ENCODE measurements at regions not wholly inside any gene's neighbourhood (a gene's known extent, or its start where the extent isn't known, plus 50 kb on each side); places are given as distances from the start of the nearest gene placed in this dataset.
"Not testable (repeated sequence)": the region's sequence is repeated elsewhere in the genome, so short reads cannot be mapped to it uniquely, and the experiment has no call there.

GRCh38 chr7:69198250-69198649 lies 400.0 kb upstream of the AUTS2 start:
- DNase-seq (ENCODE audit: low spot score): no peak

GRCh38 chr7:69199041-69199440 lies 399.2 kb upstream of the AUTS2 start:
- DNase-seq (ENCODE audit: low spot score): no peak

- DNase-seq (ENCODE audit: low spot score): no peak
Observed at GRCh38 chr7:69199661-69200060, 398.6 kb upstream of the AUTS2 start.

DNA sequence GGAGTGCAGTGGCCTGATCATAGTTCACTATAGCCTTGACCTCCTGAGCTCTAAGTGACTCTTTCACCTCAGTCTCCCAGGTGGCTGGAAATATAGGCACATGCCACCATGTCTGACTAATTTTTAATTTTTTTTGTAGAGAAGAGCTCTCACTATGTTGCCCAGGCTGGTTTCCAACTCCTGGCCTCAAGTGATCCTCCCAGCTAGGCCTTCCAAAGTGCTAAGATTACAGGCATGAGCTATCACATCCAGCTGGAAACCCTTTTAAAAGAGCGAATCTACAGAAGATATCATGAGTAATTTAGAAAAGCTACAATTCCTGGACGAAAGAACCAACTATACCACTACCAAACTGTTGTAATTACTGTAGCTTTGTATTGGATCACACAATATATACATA lies 394.4 kb upstream of the AUTS2 start:
- DNase-seq (ENCODE audit: low spot score): no peak

- DNase-seq (ENCODE audit: low spot score): no peak
Observed at GRCh38 chr7:69204943-69205342, 393.3 kb upstream of the AUTS2 start.

- no peak for DNase-seq (ENCODE audit: low spot score)
Observed at GRCh38 chr7:69205581-69205980, 392.7 kb upstream of the AUTS2 start.

DNA sequence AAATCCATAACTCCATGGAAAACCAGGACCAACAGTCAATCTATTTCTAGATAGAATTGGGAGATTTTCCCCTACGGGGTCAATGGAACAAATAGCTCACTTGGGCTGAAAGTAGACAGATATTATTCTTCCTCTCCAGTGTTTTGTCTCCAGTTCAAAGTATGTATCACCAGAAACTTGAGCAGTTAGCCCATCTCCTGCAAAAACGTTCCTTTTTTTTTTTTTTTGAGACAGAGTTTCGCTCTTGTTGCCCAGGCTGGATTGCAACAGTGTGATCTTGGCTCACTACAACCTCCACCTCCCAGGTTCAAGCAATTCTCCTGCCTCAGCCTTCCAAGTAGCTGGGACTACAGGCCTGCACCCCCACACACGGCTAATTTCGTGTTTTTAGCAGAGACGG lies 390.0 kb upstream of the AUTS2 start:
- no peak for DNase-seq (ENCODE audit: low spot score)

GRCh38 chr7:69208848-69209247 lies 389.4 kb upstream of the AUTS2 start:
- no peak for DNase-seq (ENCODE audit: low spot score)

- no peak for DNase-seq (ENCODE audit: low spot score)
Observed at GRCh38 chr7:69211336-69211735, 386.9 kb upstream of the AUTS2 start.

DNA sequence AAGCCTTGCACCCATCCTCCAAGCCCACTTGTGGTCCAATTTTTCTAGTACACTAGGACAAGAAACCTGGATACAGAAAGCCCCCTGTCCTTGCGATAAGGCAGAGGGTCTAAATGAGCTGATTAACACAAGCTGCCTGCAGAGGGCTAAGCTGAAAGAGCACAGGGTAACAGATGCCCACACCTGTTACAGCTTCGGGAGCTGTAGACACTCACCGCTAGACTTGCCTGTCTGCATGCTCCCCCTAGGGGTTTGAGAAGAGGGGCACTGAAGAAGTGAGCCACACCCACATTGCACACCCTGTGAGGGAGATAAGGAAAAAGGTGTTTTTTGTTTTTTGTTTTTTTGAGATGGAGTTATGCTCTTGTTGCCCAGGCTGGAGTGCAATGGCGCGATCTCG lies 386.5 kb upstream of the AUTS2 start:
- DNase-seq (ENCODE audit: low spot score): no peak

GRCh38 chr7:69213878-69214277 lies 384.4 kb upstream of the AUTS2 start:
- no peak for DNase-seq (ENCODE audit: low spot score)

GRCh38 chr7:69215516-69215915 lies 382.8 kb upstream of the AUTS2 start:
- not testable (repeated sequence) for DNase-seq (ENCODE audit: low spot score)

- no peak for DNase-seq (ENCODE audit: low spot score)
Observed at GRCh38 chr7:69217516-69218350, 380.5 kb upstream of the AUTS2 start.

DNA sequence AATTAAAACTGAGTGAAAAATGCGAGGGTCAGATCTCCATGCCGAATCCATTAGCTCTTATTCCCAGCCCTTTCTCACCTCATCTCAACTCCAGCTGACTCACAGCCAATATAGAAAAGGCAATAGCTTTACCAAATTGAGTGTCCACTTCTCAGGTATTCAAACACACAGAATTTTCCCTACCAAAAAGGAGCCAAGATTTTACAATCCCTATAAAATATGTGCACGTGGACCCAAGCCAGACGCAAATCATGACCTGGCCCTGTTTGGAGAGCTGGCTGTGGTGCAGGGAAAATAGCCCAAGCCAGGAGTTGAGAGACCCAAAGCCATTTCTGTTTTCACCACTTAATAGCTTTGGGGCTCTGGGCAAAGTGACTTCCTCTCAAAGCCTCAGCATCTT lies 379.7 kb upstream of the AUTS2 start:
- no peak for DNase-seq (ENCODE audit: low spot score)

GRCh38 chr7:69219381-69219780 lies 378.9 kb upstream of the AUTS2 start:
- no peak for DNase-seq (ENCODE audit: low spot score)

GRCh38 chr7:69225259-69225943 lies 372.9 kb upstream of the AUTS2 start:
- DNase-seq (ENCODE audit: low spot score): no peak

DNA sequence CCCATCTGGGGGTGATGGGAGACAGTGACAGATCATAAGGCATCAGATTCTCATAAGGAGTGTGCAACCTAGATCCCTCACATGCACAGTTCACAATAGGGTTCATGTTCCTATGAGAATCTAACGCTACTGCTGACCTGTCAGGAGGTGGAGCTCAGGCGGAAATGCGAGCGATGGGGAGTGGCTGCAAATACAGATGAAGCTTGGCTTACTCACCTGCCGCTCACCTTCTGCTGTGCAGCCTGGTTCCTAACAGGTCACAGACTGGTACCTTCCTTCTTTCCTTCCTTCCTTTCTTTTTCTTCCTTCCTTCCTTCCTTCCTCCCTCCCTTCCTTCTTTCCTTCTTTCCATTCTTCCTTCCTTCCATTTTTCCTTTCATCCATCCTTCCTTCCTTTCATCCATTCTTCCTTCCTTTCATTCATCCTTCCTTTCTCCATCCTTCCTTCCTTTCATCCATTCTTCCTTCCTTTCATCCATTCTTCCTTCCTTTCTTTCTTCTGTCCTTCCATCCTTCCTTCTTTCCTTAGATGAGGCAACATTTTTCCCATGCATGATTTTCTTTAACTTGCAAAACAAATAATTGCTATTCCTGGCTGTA lies 370.0 kb upstream of the AUTS2 start:
- DNase-seq (ENCODE audit: low spot score): no peak

DNA sequence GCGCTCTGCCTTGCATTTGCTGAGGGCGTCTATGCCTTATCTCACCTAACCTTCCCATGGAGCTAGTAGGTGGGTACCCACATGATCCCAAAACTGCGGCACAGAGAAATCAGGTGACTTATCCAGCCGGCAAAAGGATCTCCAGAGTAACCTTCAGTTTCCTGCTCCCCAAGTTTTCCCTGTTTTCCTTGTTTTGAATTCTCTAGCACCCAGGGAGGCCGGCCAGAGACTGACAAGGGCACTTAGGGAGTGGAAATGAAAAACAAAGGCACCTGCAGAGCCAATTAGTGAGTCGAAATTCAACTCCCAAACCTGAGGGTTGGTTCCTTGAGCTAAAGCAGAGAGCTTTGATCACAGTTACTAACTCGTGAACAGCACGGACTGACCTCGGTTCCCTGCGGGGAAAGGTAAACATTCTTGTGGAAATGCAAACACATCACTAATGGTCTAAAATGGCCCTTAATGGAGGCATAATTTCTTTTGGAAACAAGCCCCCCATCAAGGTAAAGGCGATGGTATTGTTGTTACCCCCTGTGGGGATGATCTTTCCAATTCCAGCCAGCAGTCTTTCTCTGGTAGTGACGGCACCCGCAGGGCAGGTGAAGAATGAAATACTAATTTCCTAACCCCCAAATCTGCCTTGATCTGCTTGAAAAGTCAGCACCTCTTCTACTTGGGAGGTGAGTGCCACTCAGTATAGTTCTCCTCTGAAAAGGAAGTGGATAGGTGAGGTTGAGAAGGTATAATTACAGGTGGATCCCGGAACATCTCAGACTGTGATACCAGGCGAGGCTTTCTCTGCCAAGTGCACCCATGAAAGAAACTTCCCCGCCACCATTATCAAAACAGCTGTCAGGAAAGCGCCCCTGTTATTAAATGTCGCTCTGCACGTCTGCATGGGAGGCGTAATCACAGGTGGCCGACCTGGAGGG lies 365.6 kb upstream of the AUTS2 start:
- no peak for DNase-seq (ENCODE audit: low spot score)

- no peak for DNase-seq (ENCODE audit: low spot score)
Observed at GRCh38 chr7:69237541-69237940, 360.7 kb upstream of the AUTS2 start.

DNA sequence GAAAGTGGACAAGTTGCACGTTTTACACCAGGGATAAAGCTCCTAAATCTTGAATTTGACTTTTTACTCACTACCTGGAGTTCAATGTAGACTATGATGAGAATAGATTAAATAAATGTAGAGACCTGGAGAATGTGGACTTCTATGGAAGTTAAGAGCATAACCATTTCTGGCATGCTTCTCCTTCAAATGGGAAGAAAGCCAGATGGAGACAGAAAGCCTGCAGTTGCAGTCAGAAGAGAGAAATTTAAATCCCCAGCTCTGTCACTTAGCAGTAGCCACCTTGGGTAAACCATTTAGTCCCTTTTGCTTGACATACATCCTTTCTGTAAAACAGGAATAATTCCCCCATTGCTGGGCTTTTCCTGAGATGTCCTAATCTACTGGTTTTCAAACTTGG lies 355.3 kb upstream of the AUTS2 start:
- no peak for DNase-seq (ENCODE audit: low spot score)

DNA sequence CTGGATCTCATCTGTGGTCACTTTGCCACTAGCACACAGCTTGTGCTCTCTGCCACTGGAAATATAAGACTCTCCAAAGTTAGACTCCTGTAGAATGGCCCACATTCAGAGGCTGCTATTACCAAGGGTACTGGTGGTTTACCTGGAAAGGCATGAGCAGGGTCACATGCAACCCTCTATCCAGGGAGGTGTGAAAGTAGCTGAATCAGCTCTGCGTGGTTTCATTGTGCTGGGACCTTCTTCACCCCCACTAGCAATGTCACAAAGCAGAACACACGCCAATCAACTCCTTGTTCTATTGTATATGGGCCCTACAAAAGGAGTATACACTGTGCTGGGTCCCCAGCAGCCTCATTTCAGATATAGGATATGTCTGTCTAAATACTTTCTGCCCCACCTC lies 353.6 kb upstream of the AUTS2 start:
- no peak for DNase-seq (ENCODE audit: low spot score)

DNA sequence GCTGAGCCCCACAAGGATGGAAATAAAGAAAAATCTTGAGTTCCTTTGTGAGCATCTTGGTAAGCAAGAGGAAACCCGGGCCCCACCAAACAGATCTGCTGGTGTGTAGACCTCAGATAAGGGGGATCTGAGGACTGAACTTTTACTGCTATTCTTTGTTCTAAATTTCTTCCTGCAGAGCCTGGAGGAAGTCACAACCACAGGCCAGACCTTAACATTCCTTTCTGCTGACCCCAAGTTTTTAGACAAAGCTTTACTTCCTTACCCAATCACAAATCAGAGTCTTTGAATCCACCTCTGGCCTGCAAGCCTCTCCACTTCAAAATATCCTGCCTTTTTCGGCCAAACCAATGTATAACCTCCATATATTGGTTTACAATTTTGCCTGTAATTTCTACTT lies 352.6 kb upstream of the AUTS2 start:
- DNase-seq (ENCODE audit: low spot score): no peak
